HCT116 (cell line): ENCODE measurements at regions not wholly inside any gene's neighbourhood (a gene's known extent, or its start where the extent isn't known, plus 50 kb on each side); places are given as distances from the start of the nearest gene placed in this dataset.

ENCODE experiments used
- POLR2AphosphoS5 ChIP-seq: IDR thresholded peaks from 2 replicates; pipeline ENCODE4 v1.6.1; 2011; ENCODE audit warnings: mild to moderate bottlenecking, low read depth, low read length, moderate library complexity
- YY1 ChIP-seq: IDR thresholded peaks from 2 replicates; pipeline ENCODE4 v1.6.1; 2011; ENCODE audit warnings: low read length, low read depth, moderate library complexity, mild to moderate bottlenecking; ENCODE audit not compliant: insufficient replicate concordance; ENCODE audit errors: extremely low read depth
- TF ChIP-seq, protein P1 (sequence below), 3 experiments: fragments of 200-600 bp in 1 of 3; sonication (generic) in 1 of 3; IDR thresholded peaks in 2 of 3; conservative IDR thresholded peaks in 1 of 3; 2 replicates each; pipeline ENCODE4 v1.5.1; 2012 to 2017; ENCODE audit warnings: low read depth in 2 of 3, low read length in 2 of 3, antibody characterized with exemption in 1 of 3, borderline replicate concordance in 1 of 3, control low read depth in 1 of 3, mild to moderate bottlenecking in 1 of 3, mixed read lengths in 1 of 3, mixed run types in 1 of 3, moderate library complexity in 1 of 3; ENCODE audit not compliant: insufficient read depth in 1 of 3

GRCh38 chr5:89899559-89899958 is 510.0 kb downstream of the CETN3 start:
- TF ChIP-seq POLR2AphosphoS5: no peak
- TF ChIP-seq, protein P1, sequence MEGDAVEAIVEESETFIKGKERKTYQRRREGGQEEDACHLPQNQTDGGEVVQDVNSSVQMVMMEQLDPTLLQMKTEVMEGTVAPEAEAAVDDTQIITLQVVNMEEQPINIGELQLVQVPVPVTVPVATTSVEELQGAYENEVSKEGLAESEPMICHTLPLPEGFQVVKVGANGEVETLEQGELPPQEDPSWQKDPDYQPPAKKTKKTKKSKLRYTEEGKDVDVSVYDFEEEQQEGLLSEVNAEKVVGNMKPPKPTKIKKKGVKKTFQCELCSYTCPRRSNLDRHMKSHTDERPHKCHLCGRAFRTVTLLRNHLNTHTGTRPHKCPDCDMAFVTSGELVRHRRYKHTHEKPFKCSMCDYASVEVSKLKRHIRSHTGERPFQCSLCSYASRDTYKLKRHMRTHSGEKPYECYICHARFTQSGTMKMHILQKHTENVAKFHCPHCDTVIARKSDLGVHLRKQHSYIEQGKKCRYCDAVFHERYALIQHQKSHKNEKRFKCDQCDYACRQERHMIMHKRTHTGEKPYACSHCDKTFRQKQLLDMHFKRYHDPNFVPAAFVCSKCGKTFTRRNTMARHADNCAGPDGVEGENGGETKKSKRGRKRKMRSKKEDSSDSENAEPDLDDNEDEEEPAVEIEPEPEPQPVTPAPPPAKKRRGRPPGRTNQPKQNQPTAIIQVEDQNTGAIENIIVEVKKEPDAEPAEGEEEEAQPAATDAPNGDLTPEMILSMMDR (IDR thresholded peaks at IDR 0.05 in 2 of 3, conservative IDR thresholded peaks at IDR 0.05 in 1 of 3; ENCODE audit: borderline replicate concordance in 1 of 3, insufficient read depth in 1 of 3, low read depth in 2 of 3, low read length in 2 of 3): no peak
- TF ChIP-seq YY1: no peak
